HCT116 (cell line): ENCODE measurements at regions not wholly inside any gene's neighbourhood (a gene's known extent, or its start where the extent isn't known, plus 50 kb on each side); places are given as distances from the start of the nearest gene placed in this dataset.

ENCODE experiments used
- ATAC-seq: fragments of 200-7000 bp; cut with Tn5 transposase; 2 replicates; pipeline ENCODE4 v1.9.1; 2020; ENCODE audit warnings: mild to moderate bottlenecking, moderate library complexity
- BruUV-seq: library from RNA; stranded (reverse); fragments of 400-500 nt; replicated peaks from 2 replicates; lab custom pipeline; 2021; lab: Mats Ljungman, UMichigan
- CTCF ChIA-PET: fragments of 300-600 bp; sonication (Branson Sonifier 250); formaldehyde crosslinking; loops from one replicate; lab custom pipeline; 2021; ENCODE audit warnings: antibody characterized with exemption; lab: Charles Lee
- POLR2A ChIA-PET: fragments of 300-600, 350-600 bp; sonication (Branson Sonifier 250); formaldehyde crosslinking; loops from one replicate; lab custom pipeline; 2021; ENCODE audit warnings: antibody characterized with exemption; lab: Charles Lee
- RAD21 ChIA-PET, 2 experiments: fragments of 300-600 bp; sonication (Branson Sonifier 250); formaldehyde crosslinking; loops; one replicate each; lab custom pipeline; 2023; ENCODE audit warnings: low total read pairs in 2 of 2; ENCODE audit not compliant: uncharacterized antibody in 2 of 2, unreplicated experiment in 2 of 2, low non-redundant PET in 1 of 2; lab: Charles Lee
- DNase-seq: peaks from one replicate; pipeline ENCODE4 v3.0.0-alpha.2; 2010; ENCODE audit warnings: low read depth, low spot score
- H2AFZ ChIP-seq: fragments of 200-600 bp; shearing (Covaris generic), sonication (generic); 2 replicates; pipeline ENCODE4 v1.6.1; 2017; ENCODE audit warnings: low read depth, mixed run types, mixed read lengths, antibody characterized with exemption, low read length; ENCODE audit not compliant: poor library complexity, severe bottlenecking
- H3K27ac ChIP-seq: 2 replicates; pipeline ENCODE4 v1.5.1; 2012; ENCODE audit warnings: low read depth, low read length
- H3K27me3 ChIP-seq: fragments of 200-600 bp; sonication (generic); 2 replicates; pipeline ENCODE4 v1.6.1; 2016; ENCODE audit warnings: mixed run types, low read length, mixed read lengths; ENCODE audit not compliant: insufficient read depth
- H3K36me3 ChIP-seq, 2 experiments: fragments of 200-500 bp in 1 of 2; fragments of 200-600 bp in 1 of 2; sonication (Bioruptor generic) in 1 of 2; sonication (generic) in 1 of 2; 2 replicates each; pipeline versions ENCODE4 v1.5.1 to v1.6.1; 2014 to 2016; ENCODE audit warnings: low read length in 2 of 2, inconsistent platforms in 1 of 2, mixed read lengths in 1 of 2, mixed run types in 1 of 2; ENCODE audit not compliant: insufficient read depth in 2 of 2, control insufficient read depth in 1 of 2
- H3K4me1 ChIP-seq, 2 experiments: fragments of 200-600 bp in 1 of 2; sonication (generic) in 1 of 2; 2 replicates each; pipeline versions ENCODE4 v1.5.1 to v1.6.1; 2012 to 2017; ENCODE audit warnings: low read length in 2 of 2, inconsistent platforms in 1 of 2, mild to moderate bottlenecking in 1 of 2, mixed read lengths in 1 of 2, mixed run types in 1 of 2, moderate library complexity in 1 of 2; ENCODE audit not compliant: insufficient read depth in 2 of 2, control insufficient read depth in 1 of 2
- H3K4me2 ChIP-seq: fragments of 200-600 bp; sonication (generic); 2 replicates; pipeline ENCODE4 v1.6.1; 2017; ENCODE audit warnings: mixed run types, low read length, mixed read lengths
- H3K4me3 ChIP-seq, 2 experiments: fragments of 200-600 bp in 1 of 2; sonication (generic) in 1 of 2; replicated peaks in 1 of 2; 2 replicates each; pipeline ENCODE4 v1.5.1; 2011 to 2016; ENCODE audit warnings: low read length in 2 of 2, control low read depth in 1 of 2, low read depth in 1 of 2, mild to moderate bottlenecking in 1 of 2, mixed read lengths in 1 of 2, mixed run types in 1 of 2
- H3K79me2 ChIP-seq: fragments of 200-600 bp; sonication (generic); 2 replicates; pipeline ENCODE4 v1.6.1; 2017; ENCODE audit warnings: mild to moderate bottlenecking, mixed run types, low read length, moderate library complexity, mixed read lengths; ENCODE audit not compliant: insufficient read depth
- H3K9ac ChIP-seq: fragments of 200-600 bp; sonication (generic); 2 replicates; pipeline ENCODE4 v1.6.1; 2016; ENCODE audit warnings: low read length, mixed read lengths
- H3K9me2 ChIP-seq: fragments of 200-600 bp; sonication (generic), shearing (Covaris generic); 2 replicates; pipeline ENCODE4 v1.6.1; 2017; ENCODE audit warnings: mixed run types, mild to moderate bottlenecking, moderate library complexity; ENCODE audit not compliant: insufficient read depth
- H3K9me3 ChIP-seq, 2 experiments: fragments of 200-500 bp in 1 of 2; fragments of 200-600 bp in 1 of 2; sonication (Bioruptor generic) in 1 of 2; sonication (generic) in 1 of 2; 2 replicates each; pipeline ENCODE4 v1.6.1; 2014 to 2017; ENCODE audit warnings: low read length in 2 of 2, mixed read lengths in 2 of 2, inconsistent platforms in 1 of 2, low read depth in 1 of 2, mild to moderate bottlenecking in 1 of 2, mixed run types in 1 of 2, moderate library complexity in 1 of 2; ENCODE audit not compliant: control insufficient read depth in 1 of 2, insufficient read depth in 1 of 2
- H4K20me1 ChIP-seq: fragments of 200-600 bp; sonication (generic), shearing (Covaris generic); 2 replicates; pipeline ENCODE4 v1.6.1; 2017; ENCODE audit warnings: mixed run types, mild to moderate bottlenecking, moderate library complexity; ENCODE audit not compliant: insufficient read depth
- EGR1 ChIP-seq: IDR thresholded peaks from 2 replicates; pipeline ENCODE4 v1.6.1; 2012; ENCODE audit warnings: low read depth
- EZH2phosphoT487 ChIP-seq: fragments of 200-600 bp; IDR thresholded peaks from 2 replicates; pipeline ENCODE4 v1.6.1; 2018; ENCODE audit warnings: antibody characterized with exemption, borderline replicate concordance
- POLR2A ChIP-seq: IDR thresholded peaks from 2 replicates; pipeline ENCODE4 v1.7.0; 2011; ENCODE audit warnings: borderline replicate concordance; ENCODE audit not compliant: insufficient read depth, insufficient read length; ENCODE audit errors: extremely low read depth
- RAD21 ChIP-seq: IDR thresholded peaks from 2 replicates; pipeline ENCODE4 v1.6.1; 2012; ENCODE audit warnings: low read depth, mild to moderate bottlenecking
- TCF7L2 ChIP-seq: IDR thresholded peaks from 2 replicates; pipeline ENCODE4 v1.7.0; 2011; ENCODE audit warnings: borderline replicate concordance, inconsistent platforms; ENCODE audit not compliant: insufficient read depth, insufficient read length; ENCODE audit errors: extremely low read depth
- intact Hi-C: fragments of 100-400 bp; cut with micrococcal nuclease; formaldehyde crosslinking; loops from 2 replicates; pipeline ENCODE4 v1.10.0; 2022
- TF ChIP-seq, protein P1 (sequence below): IDR thresholded peaks from 2 replicates; pipeline ENCODE4 v1.6.1; 2012
- TF ChIP-seq, protein P2 (sequence below), 3 experiments: fragments of 200-600 bp in 1 of 3; sonication (generic) in 1 of 3; IDR thresholded peaks in 2 of 3; conservative IDR thresholded peaks in 1 of 3; 2 replicates each; pipeline ENCODE4 v1.5.1; 2012 to 2017; ENCODE audit warnings: low read depth in 2 of 3, low read length in 2 of 3, antibody characterized with exemption in 1 of 3, borderline replicate concordance in 1 of 3, control low read depth in 1 of 3, mild to moderate bottlenecking in 1 of 3, mixed read lengths in 1 of 3, mixed run types in 1 of 3, moderate library complexity in 1 of 3; ENCODE audit not compliant: insufficient read depth in 1 of 3
- TF ChIP-seq, protein P3 (sequence below): IDR thresholded peaks from 2 replicates; pipeline ENCODE4 v1.6.1; 2012

GRCh38 chr1:176338877-176339276 lies 124.1 kb upstream of the PAPPA2 start:
- intact Hi-C loops, result no loop called here
- BruUV-seq, result no TSS peak

GRCh38 chr1:176330782-176331181 lies 123.7 kb upstream of the COP1 start:
- DNase-seq (no peak), ATAC-seq (no peak)
- ChIA-PET POLR2A (no interaction called here), CTCF (no interaction called here), RAD21 (no interaction called here)
- H3K79me2 ChIP-seq, result no peaks in the 10 kb centered on the region
- TF ChIP-seq EGR1 (no peak), RAD21 (no peak), POLR2A (no peak), EZH2phosphoT487 (no peak)
- TF ChIP-seq, protein P1, sequence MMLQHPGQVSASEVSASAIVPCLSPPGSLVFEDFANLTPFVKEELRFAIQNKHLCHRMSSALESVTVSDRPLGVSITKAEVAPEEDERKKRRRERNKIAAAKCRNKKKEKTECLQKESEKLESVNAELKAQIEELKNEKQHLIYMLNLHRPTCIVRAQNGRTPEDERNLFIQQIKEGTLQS, result no peak
- TF ChIP-seq, protein P2, sequence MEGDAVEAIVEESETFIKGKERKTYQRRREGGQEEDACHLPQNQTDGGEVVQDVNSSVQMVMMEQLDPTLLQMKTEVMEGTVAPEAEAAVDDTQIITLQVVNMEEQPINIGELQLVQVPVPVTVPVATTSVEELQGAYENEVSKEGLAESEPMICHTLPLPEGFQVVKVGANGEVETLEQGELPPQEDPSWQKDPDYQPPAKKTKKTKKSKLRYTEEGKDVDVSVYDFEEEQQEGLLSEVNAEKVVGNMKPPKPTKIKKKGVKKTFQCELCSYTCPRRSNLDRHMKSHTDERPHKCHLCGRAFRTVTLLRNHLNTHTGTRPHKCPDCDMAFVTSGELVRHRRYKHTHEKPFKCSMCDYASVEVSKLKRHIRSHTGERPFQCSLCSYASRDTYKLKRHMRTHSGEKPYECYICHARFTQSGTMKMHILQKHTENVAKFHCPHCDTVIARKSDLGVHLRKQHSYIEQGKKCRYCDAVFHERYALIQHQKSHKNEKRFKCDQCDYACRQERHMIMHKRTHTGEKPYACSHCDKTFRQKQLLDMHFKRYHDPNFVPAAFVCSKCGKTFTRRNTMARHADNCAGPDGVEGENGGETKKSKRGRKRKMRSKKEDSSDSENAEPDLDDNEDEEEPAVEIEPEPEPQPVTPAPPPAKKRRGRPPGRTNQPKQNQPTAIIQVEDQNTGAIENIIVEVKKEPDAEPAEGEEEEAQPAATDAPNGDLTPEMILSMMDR (IDR thresholded peaks at IDR 0.05 in 2 of 3, conservative IDR thresholded peaks at IDR 0.05 in 1 of 3; ENCODE audit: borderline replicate concordance in 1 of 3, insufficient read depth in 1 of 3, low read depth in 2 of 3, low read length in 2 of 3), result no peak
- no peak overlapping the region for H3K9ac ChIP-seq
- no peaks in the 10 kb centered on the region for H3K4me1 ChIP-seq
- H3K27me3 ChIP-seq, result peaks cover 12% of the 10 kb centered on the region; the same call in 1 of the 2 replicates
- intact Hi-C loops, result no loop called here
- no peaks in the 10 kb centered on the region for H3K9me2 ChIP-seq
- no peak overlapping the region for H3K4me2 ChIP-seq
- no peak overlapping the region for H3K4me3 ChIP-seq
- no peak overlapping the region for H3K27ac ChIP-seq
- no peaks in the 10 kb centered on the region for H3K36me3 ChIP-seq
- no TSS peak for BruUV-seq
- H3K9me3 ChIP-seq, result no peaks in the 10 kb centered on the region
- no peak overlapping the region for H2AFZ ChIP-seq
- no peaks in the 10 kb centered on the region for H4K20me1 ChIP-seq

More at GRCh38 chr1:176338877-176339276, 124.1 kb upstream of the PAPPA2 start:
- no peak for ATAC-seq
- TF ChIP-seq, protein P2 (IDR thresholded peaks at IDR 0.05 in 2 of 3, conservative IDR thresholded peaks at IDR 0.05 in 1 of 3; ENCODE audit: borderline replicate concordance in 1 of 3, insufficient read depth in 1 of 3, low read depth in 2 of 3, low read length in 2 of 3), result no peak
- TF ChIP-seq RAD21 (no peak), POLR2A (no peak), TCF7L2 (no peak), EGR1 (no peak)
- TF ChIP-seq, protein P3, sequence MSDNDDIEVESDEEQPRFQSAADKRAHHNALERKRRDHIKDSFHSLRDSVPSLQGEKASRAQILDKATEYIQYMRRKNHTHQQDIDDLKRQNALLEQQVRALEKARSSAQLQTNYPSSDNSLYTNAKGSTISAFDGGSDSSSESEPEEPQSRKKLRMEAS, result no peak
- no peaks in the 10 kb centered on the region for H3K79me2 ChIP-seq
- H3K9ac ChIP-seq, result no peak overlapping the region
- RAD21 ChIA-PET, result no interaction called here
- no peaks in the 10 kb centered on the region for H4K20me1 ChIP-seq
- no peaks in the 10 kb centered on the region for H3K36me3 ChIP-seq
- no peak overlapping the region for H2AFZ ChIP-seq
- CTCF ChIA-PET, result no interaction called here
- H3K4me3 ChIP-seq, result no peak overlapping the region
- H3K27ac ChIP-seq, result no peak overlapping the region
- no peak overlapping the region for H3K4me2 ChIP-seq
- H3K9me3 ChIP-seq, result no peaks in the 10 kb centered on the region
- H3K9me2 ChIP-seq, result no peaks in the 10 kb centered on the region
- peaks cover 18% of the 10 kb centered on the region for H3K27me3 ChIP-seq
- no peaks in the 10 kb centered on the region for H3K4me1 ChIP-seq
- DNase-seq, result no peak
- POLR2A ChIA-PET, result no interaction called here
